ENCODE measurements at regions not wholly inside any gene's neighbourhood (a gene's known extent, or its start where the extent isn't known, plus 50 kb on each side); places are given as distances from the start of the nearest gene placed in this dataset.

DNA sequence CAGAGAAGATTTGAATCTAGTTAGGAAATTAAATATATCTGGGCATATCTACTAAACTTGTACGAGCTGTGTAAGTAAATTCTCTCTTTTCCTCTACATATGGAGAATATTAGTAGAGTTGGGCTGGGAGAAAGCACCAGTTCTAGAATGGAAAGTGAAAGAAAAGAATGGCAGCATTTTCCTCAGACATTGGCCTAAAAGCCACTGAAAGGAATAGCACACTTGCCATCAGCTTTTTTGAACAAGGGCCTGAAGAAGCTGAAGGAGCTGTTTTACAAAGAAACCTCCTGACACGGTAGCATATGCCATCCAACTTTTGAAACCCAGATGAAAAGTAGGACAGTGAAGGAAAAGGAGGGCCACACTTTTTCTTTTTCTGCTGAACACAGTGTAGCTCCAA, 1563.7 kb upstream of the TENM4 start:
- intact Hi-C loops (cut with micrococcal nuclease; ENCODE audit: unreplicated experiment), result no loop called here
- TF ChIP-seq EZH2phosphoT487 (IDR thresholded peaks at IDR 0.05; ENCODE audit: borderline replicate concordance, low read depth, low read length), result no peak
- TF ChIP-seq, protein P1, sequence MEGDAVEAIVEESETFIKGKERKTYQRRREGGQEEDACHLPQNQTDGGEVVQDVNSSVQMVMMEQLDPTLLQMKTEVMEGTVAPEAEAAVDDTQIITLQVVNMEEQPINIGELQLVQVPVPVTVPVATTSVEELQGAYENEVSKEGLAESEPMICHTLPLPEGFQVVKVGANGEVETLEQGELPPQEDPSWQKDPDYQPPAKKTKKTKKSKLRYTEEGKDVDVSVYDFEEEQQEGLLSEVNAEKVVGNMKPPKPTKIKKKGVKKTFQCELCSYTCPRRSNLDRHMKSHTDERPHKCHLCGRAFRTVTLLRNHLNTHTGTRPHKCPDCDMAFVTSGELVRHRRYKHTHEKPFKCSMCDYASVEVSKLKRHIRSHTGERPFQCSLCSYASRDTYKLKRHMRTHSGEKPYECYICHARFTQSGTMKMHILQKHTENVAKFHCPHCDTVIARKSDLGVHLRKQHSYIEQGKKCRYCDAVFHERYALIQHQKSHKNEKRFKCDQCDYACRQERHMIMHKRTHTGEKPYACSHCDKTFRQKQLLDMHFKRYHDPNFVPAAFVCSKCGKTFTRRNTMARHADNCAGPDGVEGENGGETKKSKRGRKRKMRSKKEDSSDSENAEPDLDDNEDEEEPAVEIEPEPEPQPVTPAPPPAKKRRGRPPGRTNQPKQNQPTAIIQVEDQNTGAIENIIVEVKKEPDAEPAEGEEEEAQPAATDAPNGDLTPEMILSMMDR (conservative IDR thresholded peaks at IDR 0.05; ENCODE audit: low read length), result no peak
- Histone ChIP-seq H3K9me3 (ENCODE audit: low read length) (no peaks in the 10 kb centered on the region), H3K79me2 (ENCODE audit: insufficient read depth, low read depth, low read length) (no peaks in the 10 kb centered on the region), H3K27ac (ENCODE audit: low read depth, low read length, poor library complexity, severe bottlenecking) (no peak overlapping the region), H2AFZ (ENCODE audit: low read length) (no peak overlapping the region), H4K20me1 (ENCODE audit: insufficient read depth, low read length) (no peaks in the 10 kb centered on the region), H3K9me2 (ENCODE audit: insufficient read depth, low read length) (no peaks in the 10 kb centered on the region), H3K36me3 (ENCODE audit: insufficient read depth, low read length) (no peaks in the 10 kb centered on the region), H3K4me2 (ENCODE audit: low read length) (no peak overlapping the region), H3K4me3 (ENCODE audit: low read depth, low read length, poor library complexity, severe bottlenecking) (no peak overlapping the region), H3K4me1 (ENCODE audit: insufficient read depth, low read length, poor library complexity, severe bottlenecking) (no peaks in the 10 kb centered on the region)
- no peak for DNase-seq (ENCODE audit: low spot score)
- BruUV-seq (replicated peaks), result no TSS peak
- POLR2A ChIA-PET, result no interaction called here
- CTCF ChIA-PET (ENCODE audit: unreplicated experiment), result no interaction called here

DNA sequence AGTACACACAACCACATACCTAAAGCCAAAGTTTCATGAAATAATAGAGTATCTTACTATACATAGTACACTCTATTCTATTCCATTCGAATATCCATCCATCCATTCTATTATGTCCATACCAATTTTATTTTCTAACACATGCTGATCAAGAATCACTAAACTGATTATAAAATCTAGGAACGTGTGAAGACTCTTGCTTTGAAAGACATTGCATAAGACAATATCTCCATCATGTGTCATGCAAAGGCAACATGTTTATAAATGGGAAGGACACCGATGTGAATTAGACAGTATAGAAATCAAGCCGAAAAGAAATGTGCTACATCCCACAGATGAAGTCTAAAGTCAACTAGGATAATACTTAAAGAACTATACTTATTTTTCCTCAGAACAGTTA, 1561.5 kb upstream of the TENM4 start:
- BruUV-seq (replicated peaks), result no TSS peak

DNA sequence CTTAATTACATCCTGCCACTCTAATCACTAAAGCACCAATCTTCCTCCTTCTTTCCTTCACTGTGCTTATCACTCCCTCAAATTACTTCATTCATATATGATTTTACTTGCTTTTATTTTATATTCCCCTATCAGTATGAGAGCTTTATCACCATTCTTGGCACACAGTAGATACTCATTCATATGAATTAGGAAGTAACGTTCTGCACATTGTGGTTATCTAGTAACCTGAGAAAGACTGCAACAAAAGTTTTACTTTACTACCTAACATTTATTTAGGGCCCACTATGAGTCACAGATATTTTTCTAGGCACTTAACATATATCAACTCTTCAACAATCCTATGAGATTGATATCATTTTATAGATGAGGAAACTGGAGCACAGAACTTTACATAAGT, 1559.9 kb upstream of the TENM4 start:
- ChIA-PET POLR2A (no interaction called here), CTCF (ENCODE audit: unreplicated experiment) (no interaction called here)
- no peak overlapping the region for H3K4me3 ChIP-seq (ENCODE audit: low read depth, low read length, poor library complexity, severe bottlenecking)
- H3K79me2 ChIP-seq (ENCODE audit: insufficient read depth, low read depth, low read length), result no peaks in the 10 kb centered on the region
- DNase-seq (ENCODE audit: low spot score), result no peak
- H3K4me2 ChIP-seq (ENCODE audit: low read length), result no peak overlapping the region
- no peaks in the 10 kb centered on the region for H3K9me2 ChIP-seq (ENCODE audit: insufficient read depth, low read length)
- no peaks in the 10 kb centered on the region for H3K36me3 ChIP-seq (ENCODE audit: insufficient read depth, low read length)
- H3K4me1 ChIP-seq (ENCODE audit: insufficient read depth, low read length, poor library complexity, severe bottlenecking), result no peaks in the 10 kb centered on the region
- no TSS peak for BruUV-seq (replicated peaks)
- TF ChIP-seq, protein P1 (conservative IDR thresholded peaks at IDR 0.05; ENCODE audit: low read length), result no peak
- TF ChIP-seq EZH2phosphoT487 (IDR thresholded peaks at IDR 0.05; ENCODE audit: borderline replicate concordance, low read depth, low read length), result no peak
- no peak overlapping the region for H3K27ac ChIP-seq (ENCODE audit: low read depth, low read length, poor library complexity, severe bottlenecking)
- H2AFZ ChIP-seq (ENCODE audit: low read length), result no peak overlapping the region
- H4K20me1 ChIP-seq (ENCODE audit: insufficient read depth, low read length), result no peaks in the 10 kb centered on the region
- intact Hi-C loops (cut with micrococcal nuclease; ENCODE audit: unreplicated experiment), result no loop called here
- no peaks in the 10 kb centered on the region for H3K9me3 ChIP-seq (ENCODE audit: low read length)

More for the DNA sequence above, 1561.5 kb upstream of the TENM4 start:
- Histone ChIP-seq H3K36me3 (ENCODE audit: insufficient read depth, low read length) (no peaks in the 10 kb centered on the region), H3K4me1 (ENCODE audit: insufficient read depth, low read length, poor library complexity, severe bottlenecking) (no peaks in the 10 kb centered on the region), H3K79me2 (ENCODE audit: insufficient read depth, low read depth, low read length) (no peaks in the 10 kb centered on the region), H3K9me3 (ENCODE audit: low read length) (no peaks in the 10 kb centered on the region), H3K9me2 (ENCODE audit: insufficient read depth, low read length) (no peaks in the 10 kb centered on the region), H3K4me3 (ENCODE audit: low read depth, low read length, poor library complexity, severe bottlenecking) (no peak overlapping the region), H4K20me1 (ENCODE audit: insufficient read depth, low read length) (no peaks in the 10 kb centered on the region), H2AFZ (ENCODE audit: low read length) (no peak overlapping the region), H3K4me2 (ENCODE audit: low read length) (no peak overlapping the region), H3K27ac (ENCODE audit: low read depth, low read length, poor library complexity, severe bottlenecking) (no peak overlapping the region)
- TF ChIP-seq, protein P1 (conservative IDR thresholded peaks at IDR 0.05; ENCODE audit: low read length), result no peak
- no peak for TF ChIP-seq EZH2phosphoT487 (IDR thresholded peaks at IDR 0.05; ENCODE audit: borderline replicate concordance, low read depth, low read length)
- ChIA-PET POLR2A (no interaction called here), CTCF (ENCODE audit: unreplicated experiment) (no interaction called here)
- no peak for DNase-seq (ENCODE audit: low spot score)
- intact Hi-C loops (cut with micrococcal nuclease; ENCODE audit: unreplicated experiment), result no loop called here
